SK-N-SH treated with all-trans-retinoic acid at 6 μM for 48 hours (cell line): ENCODE measurements at regions not wholly inside any gene's neighbourhood (a gene's known extent, or its start where the extent isn't known, plus 50 kb on each side); places are given as distances from the start of the nearest gene placed in this dataset.

Source experiments
- ATAC-seq: fragments of 200-7000 bp; cut with Tn5 transposase; 3 replicates; pipeline ENCODE4 v1.9.1; 2020; ENCODE audit warnings: mild to moderate bottlenecking, moderate library complexity
- ARNTL ChIP-seq: fragments of 450-650 bp; formaldehyde crosslinking; IDR thresholded peaks from 2 replicates; pipeline ENCODE4 v1.5.0; 2020; ENCODE audit warnings: low read depth, mild to moderate bottlenecking, moderate library complexity, borderline replicate concordance
- CSDC2 ChIP-seq: fragments of 250-450 bp; sonication (Bioruptor Pico); IDR thresholded peaks from 2 replicates; pipeline ENCODE4 v1.5.0; 2020; ENCODE audit warnings: mild to moderate bottlenecking, moderate library complexity
- ESRRG ChIP-seq: fragments of 250-450 bp; sonication (Bioruptor Pico); IDR thresholded peaks from 2 replicates; pipeline ENCODE4 v1.6.1; 2021; ENCODE audit warnings: mild to moderate bottlenecking
- GLIS3 ChIP-seq: fragments of 250-450 bp; sonication (Bioruptor Pico); IDR thresholded peaks from 2 replicates; pipeline ENCODE4 v1.5.0; 2020; ENCODE audit warnings: mild to moderate bottlenecking, moderate library complexity
- ISL1 ChIP-seq: fragments of 250-450 bp; sonication (Bioruptor Pico); IDR thresholded peaks from 2 replicates; pipeline ENCODE4 v2.1.2; 2022; ENCODE audit warnings: mild to moderate bottlenecking, moderate library complexity
- OSR1 ChIP-seq: fragments of 250-450 bp; sonication (Bioruptor Pico); IDR thresholded peaks from 2 replicates; pipeline ENCODE4 v1.8.0; 2022; ENCODE audit warnings: moderate library complexity, mild to moderate bottlenecking, inconsistent platforms
- PPARA ChIP-seq: fragments of 250-450 bp; sonication (Bioruptor Pico); IDR thresholded peaks from 2 replicates; pipeline ENCODE4 v1.5.0; 2020; ENCODE audit warnings: mild to moderate bottlenecking, borderline replicate concordance
- RARB ChIP-seq: fragments of 250-450 bp; sonication (Bioruptor Pico); IDR thresholded peaks from 2 replicates; pipeline ENCODE4 v1.8.0; 2021; ENCODE audit warnings: mild to moderate bottlenecking, moderate library complexity
- TCF4 ChIP-seq: fragments of 250-450 bp; sonication (Bioruptor Pico); IDR thresholded peaks from 2 replicates; pipeline ENCODE4 v1.8.0; 2021; ENCODE audit warnings: mild to moderate bottlenecking, moderate library complexity, borderline replicate concordance
- TOX ChIP-seq: fragments of 250-450 bp; sonication (Bioruptor Pico); IDR thresholded peaks from 2 replicates; pipeline ENCODE4 v1.8.0; 2021; ENCODE audit warnings: mild to moderate bottlenecking, moderate library complexity, borderline replicate concordance
- ZC3H10 ChIP-seq: fragments of 250-450 bp; sonication (Bioruptor Pico); IDR thresholded peaks from 2 replicates; pipeline ENCODE4 v1.5.1; 2021; ENCODE audit warnings: mild to moderate bottlenecking, moderate library complexity
- ZFP30 ChIP-seq: fragments of 450-650 bp; formaldehyde crosslinking; IDR thresholded peaks from 2 replicates; pipeline ENCODE4 v1.5.0; 2022; ENCODE audit warnings: mild to moderate bottlenecking, moderate library complexity
- ZNF565 ChIP-seq: fragments of 450-650 bp; formaldehyde crosslinking; conservative IDR thresholded peaks from 2 replicates; pipeline ENCODE4 v1.5.0; 2020; ENCODE audit warnings: low read depth, mild to moderate bottlenecking, moderate library complexity
- ZNF70 ChIP-seq: fragments of 450-650 bp; formaldehyde crosslinking; IDR thresholded peaks from 2 replicates; pipeline ENCODE4 v1.5.0; 2020; ENCODE audit warnings: mild to moderate bottlenecking, moderate library complexity
- ZNF8 ChIP-seq: fragments of 450-650 bp; formaldehyde crosslinking; IDR thresholded peaks from 2 replicates; pipeline ENCODE4 v1.5.0; 2020; ENCODE audit warnings: mild to moderate bottlenecking, moderate library complexity
- TF ChIP-seq, protein P1 (sequence below): fragments of 250-450 bp; sonication (Bioruptor Pico); IDR thresholded peaks from 2 replicates; pipeline ENCODE4 v1.8.0; 2021; ENCODE audit warnings: low read depth, mild to moderate bottlenecking, moderate library complexity, borderline replicate concordance
- TF ChIP-seq, protein P2 (sequence below): fragments of 250-450 bp; sonication (Bioruptor Pico); IDR thresholded peaks from 2 replicates; pipeline ENCODE4 v1.5.1; 2021; ENCODE audit warnings: mild to moderate bottlenecking, moderate library complexity
- TF ChIP-seq, protein P3 (sequence below): fragments of 250-450 bp; sonication (Bioruptor Pico); IDR thresholded peaks from 2 replicates; pipeline ENCODE4 v1.8.0; 2020; ENCODE audit warnings: mild to moderate bottlenecking, moderate library complexity, borderline replicate concordance
- TF ChIP-seq, protein P4 (sequence below): fragments of 250-450 bp; sonication (Bioruptor Pico); IDR thresholded peaks from 2 replicates; pipeline ENCODE4 v1.5.1; 2020; ENCODE audit warnings: low read depth, mild to moderate bottlenecking, moderate library complexity

DNA sequence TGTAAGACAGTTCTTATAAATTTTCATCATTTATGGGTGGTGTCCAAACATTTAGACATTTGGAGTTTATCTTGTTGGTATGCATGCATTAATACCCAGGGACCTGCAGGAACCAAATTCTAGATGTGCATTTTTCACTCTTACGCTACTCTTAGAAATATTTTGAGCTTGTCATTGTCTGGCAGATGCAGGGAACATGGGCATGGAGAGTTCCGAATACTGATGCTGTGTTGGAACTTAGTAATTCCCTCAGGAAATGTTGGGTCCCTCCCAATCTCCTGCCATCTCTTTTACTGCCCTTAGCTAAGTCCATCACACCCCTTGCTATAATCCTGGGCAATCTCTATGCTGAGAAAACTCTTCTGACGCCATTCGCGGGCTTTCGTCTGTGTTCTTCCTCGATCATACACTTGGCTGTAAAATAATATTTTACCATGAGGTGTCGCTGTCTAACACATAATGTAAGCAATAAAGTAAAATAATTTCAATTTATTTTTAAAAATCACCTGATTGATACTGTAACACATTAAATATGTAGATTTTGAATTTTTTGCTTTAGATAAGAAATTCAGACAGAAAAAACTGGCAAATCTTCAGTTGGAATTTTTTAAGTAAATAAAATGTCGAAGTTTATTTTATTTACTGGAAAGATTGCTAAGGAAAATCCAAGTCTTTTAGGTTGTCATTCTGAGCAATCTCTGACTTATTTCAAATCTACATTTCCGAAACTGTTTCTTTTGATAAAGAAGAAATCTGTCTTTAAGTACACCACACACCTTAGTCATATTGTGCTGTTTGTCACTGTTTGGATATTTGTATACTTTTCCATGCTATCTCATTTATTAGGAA, 304.1 kb upstream of the SSTR1 start (continued):
- TF ChIP-seq CSDC2 (CRISPR knock-in tag) = no peak
- TF ChIP-seq ZC3H10 (CRISPR knock-in tag) = no peak
- TF ChIP-seq ZNF565 (CRISPR knock-in tag) = no peak
- TF ChIP-seq ZFP30 = no peak
- no peak for TF ChIP-seq ZNF8 (CRISPR knock-in tag)
- TF ChIP-seq, all 23 proteins: peak for 0

DNA sequence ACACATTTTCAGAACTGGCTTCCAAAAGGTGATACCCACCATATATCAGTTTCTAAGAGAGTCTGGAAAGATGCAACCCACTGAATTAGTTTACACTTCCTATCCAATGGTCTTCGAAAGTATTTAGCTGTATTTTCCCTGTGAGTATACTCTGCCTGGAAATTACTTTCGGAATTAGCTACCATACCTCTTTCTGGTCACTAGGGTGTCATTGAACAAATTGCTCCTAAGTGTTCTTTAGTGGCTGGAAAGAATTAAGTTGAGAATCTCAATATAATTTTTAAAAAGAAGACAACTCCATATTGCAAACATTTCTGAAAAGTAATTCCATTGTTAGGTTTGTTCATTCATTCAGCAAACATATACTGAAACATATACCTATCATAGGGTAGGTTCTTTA, 283.1 kb upstream of the SSTR1 start:
- TF ChIP-seq GLIS3 (CRISPR knock-in tag) (no peak), ESRRG (no peak)
- TF ChIP-seq, protein P1, sequence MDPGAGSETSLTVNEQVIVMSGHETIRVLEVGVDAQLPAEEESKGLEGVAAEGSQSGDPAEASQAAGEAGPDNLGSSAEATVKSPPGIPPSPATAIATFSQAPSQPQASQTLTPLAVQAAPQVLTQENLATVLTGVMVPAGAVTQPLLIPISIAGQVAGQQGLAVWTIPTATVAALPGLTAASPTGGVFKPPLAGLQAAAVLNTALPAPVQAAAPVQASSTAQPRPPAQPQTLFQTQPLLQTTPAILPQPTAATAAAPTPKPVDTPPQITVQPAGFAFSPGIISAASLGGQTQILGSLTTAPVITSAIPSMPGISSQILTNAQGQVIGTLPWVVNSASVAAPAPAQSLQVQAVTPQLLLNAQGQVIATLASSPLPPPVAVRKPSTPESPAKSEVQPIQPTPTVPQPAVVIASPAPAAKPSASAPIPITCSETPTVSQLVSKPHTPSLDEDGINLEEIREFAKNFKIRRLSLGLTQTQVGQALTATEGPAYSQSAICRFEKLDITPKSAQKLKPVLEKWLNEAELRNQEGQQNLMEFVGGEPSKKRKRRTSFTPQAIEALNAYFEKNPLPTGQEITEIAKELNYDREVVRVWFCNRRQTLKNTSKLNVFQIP = no peak
- ATAC-seq = no peak

DNA sequence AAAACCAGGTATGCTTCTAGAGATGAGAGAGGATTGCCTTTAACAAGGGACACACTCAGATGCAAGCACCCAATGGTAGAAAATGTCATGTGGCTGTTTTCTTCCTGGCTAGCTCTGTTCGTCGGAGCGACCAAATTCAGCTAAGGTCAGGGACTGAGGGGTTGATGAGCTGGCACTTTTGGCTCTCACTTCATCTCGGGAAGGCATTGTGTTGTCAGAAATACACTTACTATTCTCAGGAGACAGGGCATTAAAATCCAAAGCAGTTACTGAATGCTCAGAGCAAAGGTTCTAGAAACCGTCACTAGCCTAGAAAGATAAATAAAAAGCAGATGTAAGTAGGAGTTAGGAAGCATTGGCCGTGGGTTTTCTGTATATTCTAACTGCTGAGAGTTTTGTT, 275.7 kb upstream of the SSTR1 start:
- no peak for ATAC-seq
- TF ChIP-seq ISL1 (CRISPR knock-in tag) (no peak), ZC3H10 (CRISPR knock-in tag) (no peak), PPARA (CRISPR knock-in tag) (no peak), TCF4 (CRISPR knock-in tag) (no peak), ZNF565 (CRISPR knock-in tag) (no peak), TOX (CRISPR knock-in tag) (no peak), ZNF8 (CRISPR knock-in tag) (no peak), ESRRG (no peak), OSR1 (no peak), RARB (CRISPR knock-in tag) (no peak)
- TF ChIP-seq, protein P2, sequence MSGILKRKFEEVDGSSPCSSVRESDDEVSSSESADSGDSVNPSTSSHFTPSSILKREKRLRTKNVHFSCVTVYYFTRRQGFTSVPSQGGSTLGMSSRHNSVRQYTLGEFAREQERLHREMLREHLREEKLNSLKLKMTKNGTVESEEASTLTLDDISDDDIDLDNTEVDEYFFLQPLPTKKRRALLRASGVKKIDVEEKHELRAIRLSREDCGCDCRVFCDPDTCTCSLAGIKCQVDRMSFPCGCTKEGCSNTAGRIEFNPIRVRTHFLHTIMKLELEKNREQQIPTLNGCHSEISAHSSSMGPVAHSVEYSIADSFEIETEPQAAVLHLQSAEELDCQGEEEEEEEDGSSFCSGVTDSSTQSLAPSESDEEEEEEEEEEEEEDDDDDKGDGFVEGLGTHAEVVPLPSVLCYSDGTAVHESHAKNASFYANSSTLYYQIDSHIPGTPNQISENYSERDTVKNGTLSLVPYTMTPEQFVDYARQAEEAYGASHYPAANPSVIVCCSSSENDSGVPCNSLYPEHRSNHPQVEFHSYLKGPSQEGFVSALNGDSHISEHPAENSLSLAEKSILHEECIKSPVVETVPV (CRISPR knock-in tag) = no peak
- TF ChIP-seq, protein P3, sequence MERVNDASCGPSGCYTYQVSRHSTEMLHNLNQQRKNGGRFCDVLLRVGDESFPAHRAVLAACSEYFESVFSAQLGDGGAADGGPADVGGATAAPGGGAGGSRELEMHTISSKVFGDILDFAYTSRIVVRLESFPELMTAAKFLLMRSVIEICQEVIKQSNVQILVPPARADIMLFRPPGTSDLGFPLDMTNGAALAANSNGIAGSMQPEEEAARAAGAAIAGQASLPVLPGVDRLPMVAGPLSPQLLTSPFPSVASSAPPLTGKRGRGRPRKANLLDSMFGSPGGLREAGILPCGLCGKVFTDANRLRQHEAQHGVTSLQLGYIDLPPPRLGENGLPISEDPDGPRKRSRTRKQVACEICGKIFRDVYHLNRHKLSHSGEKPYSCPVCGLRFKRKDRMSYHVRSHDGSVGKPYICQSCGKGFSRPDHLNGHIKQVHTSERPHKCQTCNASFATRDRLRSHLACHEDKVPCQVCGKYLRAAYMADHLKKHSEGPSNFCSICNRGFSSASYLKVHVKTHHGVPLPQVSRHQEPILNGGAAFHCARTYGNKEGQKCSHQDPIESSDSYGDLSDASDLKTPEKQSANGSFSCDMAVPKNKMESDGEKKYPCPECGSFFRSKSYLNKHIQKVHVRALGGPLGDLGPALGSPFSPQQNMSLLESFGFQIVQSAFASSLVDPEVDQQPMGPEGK = no peak

DNA sequence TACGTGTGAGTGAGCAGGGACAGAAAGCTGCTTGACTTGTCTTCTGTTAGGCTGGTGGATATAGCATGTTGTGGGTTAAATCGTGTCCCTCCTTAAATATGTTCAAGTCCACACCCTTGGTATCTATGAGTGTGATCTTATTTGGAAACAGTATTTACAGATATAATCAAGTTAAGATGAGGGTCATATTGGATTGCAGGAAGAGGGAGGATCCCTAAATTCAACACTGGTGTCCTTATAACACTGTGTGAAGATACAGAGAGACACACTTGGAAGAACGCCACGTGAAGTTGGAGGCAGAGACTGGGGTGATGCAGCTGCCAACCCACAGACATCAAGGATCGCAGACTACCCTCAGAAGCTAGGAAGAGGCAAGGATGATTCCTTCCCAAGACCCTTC, 275.2 kb upstream of the SSTR1 start:
- no peak for ATAC-seq
- TF ChIP-seq ZNF70 (CRISPR knock-in tag) (no peak), ZC3H10 (CRISPR knock-in tag) (no peak), GLIS3 (CRISPR knock-in tag) (no peak), TOX (CRISPR knock-in tag) (no peak)

DNA sequence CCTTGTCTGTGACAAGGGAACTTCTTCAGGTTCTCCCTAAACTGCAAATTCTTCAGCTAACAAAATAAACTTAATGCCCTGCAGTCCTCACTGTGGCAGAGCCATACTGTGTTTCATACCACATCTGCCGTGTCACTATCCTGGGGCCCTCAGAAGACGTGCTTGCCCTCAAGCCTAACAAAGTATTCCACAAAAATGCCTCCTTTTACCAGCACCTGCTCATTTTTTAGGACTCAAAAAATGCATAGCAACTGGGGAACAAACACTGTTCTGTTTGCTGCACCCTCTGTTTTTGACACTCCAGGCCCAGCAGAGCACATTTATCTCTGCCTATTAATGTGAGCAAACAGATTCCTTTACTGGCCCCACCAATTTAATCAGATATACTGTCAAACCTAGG, 270.7 kb upstream of the SSTR1 start:
- no peak for TF ChIP-seq ZFP30
- no peak for TF ChIP-seq ISL1 (CRISPR knock-in tag)
- TF ChIP-seq, protein P3 = no peak
- no peak for TF ChIP-seq CSDC2 (CRISPR knock-in tag)
- TF ChIP-seq TCF4 (CRISPR knock-in tag) = no peak
- no peak for TF ChIP-seq ARNTL (CRISPR knock-in tag)
- no peak for TF ChIP-seq ZC3H10 (CRISPR knock-in tag)
- TF ChIP-seq PPARA (CRISPR knock-in tag) = no peak
- TF ChIP-seq, protein P1 = no peak
- TF ChIP-seq, protein P4, sequence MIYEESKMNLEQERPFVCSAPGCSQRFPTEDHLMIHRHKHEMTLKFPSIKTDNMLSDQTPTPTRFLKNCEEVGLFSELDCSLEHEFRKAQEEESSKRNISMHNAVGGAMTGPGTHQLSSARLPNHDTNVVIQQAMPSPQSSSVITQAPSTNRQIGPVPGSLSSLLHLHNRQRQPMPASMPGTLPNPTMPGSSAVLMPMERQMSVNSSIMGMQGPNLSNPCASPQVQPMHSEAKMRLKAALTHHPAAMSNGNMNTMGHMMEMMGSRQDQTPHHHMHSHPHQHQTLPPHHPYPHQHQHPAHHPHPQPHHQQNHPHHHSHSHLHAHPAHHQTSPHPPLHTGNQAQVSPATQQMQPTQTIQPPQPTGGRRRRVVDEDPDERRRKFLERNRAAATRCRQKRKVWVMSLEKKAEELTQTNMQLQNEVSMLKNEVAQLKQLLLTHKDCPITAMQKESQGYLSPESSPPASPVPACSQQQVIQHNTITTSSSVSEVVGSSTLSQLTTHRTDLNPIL (CRISPR knock-in tag) = no peak
- TF ChIP-seq ZNF70 (CRISPR knock-in tag) = no peak
- no peak for TF ChIP-seq ZNF8 (CRISPR knock-in tag)
- no peak for TF ChIP-seq GLIS3 (CRISPR knock-in tag)
- ATAC-seq = no peak
